Lung microvascular endothelial cell (primary cell): ENCODE measurements at regions not wholly inside any gene's neighbourhood (a gene's known extent, or its start where the extent isn't known, plus 50 kb on each side); places are given as distances from the start of the nearest gene placed in this dataset.

Experiments used
- DNase-seq, 2 donors: peaks; one replicate each; pipeline versions ENCODE4 v3.0.0 to v3.0.0-alpha.2; 2010; ENCODE audit warnings: low read depth in 2 of 2

GRCh38 chr1:102074874-102075273 lies 78.1 kb upstream of the OLFM3 start:
- DNase-seq = no peak

GRCh38 chr1:102071451-102071850 lies 74.7 kb upstream of the OLFM3 start:
- no peak for DNase-seq

DNA sequence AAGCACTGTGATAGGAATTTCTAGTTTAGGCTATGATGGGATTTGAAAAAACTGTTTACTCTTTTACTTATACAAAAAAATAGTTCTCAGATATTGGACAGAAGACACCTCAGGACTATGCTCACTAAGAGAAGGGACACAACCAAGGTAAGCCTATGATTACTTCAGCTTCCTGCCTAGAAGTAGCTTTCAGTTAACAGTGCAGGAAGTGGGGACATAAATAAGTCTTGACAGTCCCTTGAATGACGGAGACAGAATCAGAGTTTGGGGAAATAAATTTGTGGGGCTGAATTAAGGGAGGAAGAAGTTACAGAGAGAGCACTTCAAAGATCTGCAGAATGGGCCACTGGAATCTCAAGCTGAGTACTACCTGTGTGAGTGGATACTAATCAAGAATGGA lies 53.8 kb upstream of the OLFM3 start:
- DNase-seq = no peak

DNA sequence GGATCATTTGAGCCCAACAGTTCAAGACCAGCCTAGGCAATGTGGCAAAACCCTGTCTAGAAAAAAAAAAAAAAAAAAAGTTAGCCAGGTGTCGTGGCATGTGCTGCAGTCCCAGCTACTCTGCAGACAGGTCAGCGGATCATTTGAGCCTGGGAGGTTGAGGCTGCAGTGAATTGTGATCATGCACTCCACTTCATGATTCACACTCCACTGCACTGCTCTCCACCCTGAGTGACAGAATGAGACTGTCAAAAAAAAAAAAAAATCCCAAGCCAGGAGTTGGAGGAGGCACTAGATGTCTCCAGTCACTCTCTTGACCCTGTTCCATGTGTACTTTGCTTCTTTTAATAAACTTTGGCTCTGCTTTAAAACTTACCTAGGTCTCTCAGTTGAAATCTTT lies 51.0 kb upstream of the OLFM3 start:
- no peak for DNase-seq
